Activated CD8-positive, alpha-beta memory T cell treated with anti-CD3 and anti-CD28 coated beads, Interleukin-2, amount 50 U/mL, for 24 hours (primary cell): ENCODE measurements at regions not wholly inside any gene's neighbourhood (a gene's known extent, or its start where the extent isn't known, plus 50 kb on each side); places are given as distances from the start of the nearest gene placed in this dataset.

Experiments used
- DNase-seq: peaks from one replicate; pipeline ENCODE4 v3.0.0-alpha.2; 2020; ENCODE audit errors: extremely low read depth

- no peak for DNase-seq
Measured at GRCh38 chr17:77474292-77474988, 333.7 kb downstream of the SEC14L1 start.

DNA sequence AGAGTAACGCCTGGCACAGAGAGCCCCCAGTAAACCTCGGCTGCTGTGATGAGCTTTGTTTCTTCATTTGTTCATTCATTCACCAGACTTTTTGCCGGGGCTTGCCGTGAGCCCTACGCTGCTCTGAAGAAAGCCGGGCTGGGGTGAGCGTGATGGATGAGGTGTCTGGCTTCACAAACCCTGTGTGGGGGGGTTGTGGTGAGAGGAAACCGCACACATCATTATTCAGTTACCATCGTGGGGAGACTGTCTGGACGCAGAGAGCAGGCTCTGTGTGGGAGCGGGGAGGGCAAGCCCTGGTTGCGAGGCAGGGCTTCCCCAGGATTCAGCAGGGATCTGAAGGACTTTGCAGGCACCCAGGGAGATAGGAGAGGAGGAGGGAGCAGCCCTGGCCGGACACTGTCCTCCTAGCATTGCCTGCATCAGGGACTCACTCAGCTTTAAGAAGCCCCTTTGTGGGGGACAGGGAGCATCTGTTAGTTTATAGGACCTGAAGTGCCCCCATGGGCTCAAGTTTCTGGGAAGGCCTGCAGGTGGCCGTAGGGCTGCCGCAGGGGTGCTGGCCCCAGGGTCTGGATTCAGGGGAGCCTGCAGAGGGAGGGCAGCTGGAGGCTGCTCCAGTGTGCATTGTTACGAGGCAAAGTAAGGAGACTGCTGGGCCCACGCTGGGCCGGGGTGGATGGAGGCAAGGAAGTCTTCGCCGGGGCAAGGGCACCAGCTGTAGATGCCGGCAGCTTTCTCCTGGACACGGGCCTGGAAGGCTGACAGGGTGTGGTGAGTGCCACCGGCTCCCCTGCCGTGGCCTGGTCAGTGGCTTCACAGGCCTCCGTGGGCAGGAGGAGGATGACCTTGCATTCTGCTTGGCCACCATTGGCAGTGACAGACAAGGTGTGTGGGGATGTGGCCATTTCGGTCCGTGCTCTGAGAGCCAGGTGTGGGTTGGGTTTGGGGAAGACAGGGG lies 334.5 kb downstream of the SEC14L1 start:
- peak; percentile 56 for DNase-seq

DNA sequence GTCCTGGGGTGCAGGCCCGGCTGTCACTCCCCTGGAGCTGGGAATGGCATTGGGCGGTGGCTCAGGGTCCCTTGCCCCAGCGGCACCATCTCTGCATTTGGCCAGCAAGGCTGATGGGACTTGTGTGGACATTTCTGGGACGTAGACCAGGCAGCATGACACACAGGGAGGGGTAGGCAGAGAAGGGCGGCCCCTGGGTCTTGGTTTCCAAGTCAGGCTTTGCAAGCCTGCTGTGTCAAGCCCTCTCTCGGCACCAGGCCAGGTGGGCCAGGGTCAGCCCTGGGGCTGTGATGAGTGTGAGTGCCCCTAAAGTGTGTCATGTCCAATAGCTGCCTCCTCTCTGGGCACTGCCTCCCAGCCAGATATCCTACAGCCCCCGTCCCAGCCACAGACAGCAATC lies 335.2 kb downstream of the SEC14L1 start:
- DNase-seq: no peak

GRCh38 chr17:77476498-77476897 lies 335.7 kb downstream of the SEC14L1 start:
- no peak for DNase-seq

DNA sequence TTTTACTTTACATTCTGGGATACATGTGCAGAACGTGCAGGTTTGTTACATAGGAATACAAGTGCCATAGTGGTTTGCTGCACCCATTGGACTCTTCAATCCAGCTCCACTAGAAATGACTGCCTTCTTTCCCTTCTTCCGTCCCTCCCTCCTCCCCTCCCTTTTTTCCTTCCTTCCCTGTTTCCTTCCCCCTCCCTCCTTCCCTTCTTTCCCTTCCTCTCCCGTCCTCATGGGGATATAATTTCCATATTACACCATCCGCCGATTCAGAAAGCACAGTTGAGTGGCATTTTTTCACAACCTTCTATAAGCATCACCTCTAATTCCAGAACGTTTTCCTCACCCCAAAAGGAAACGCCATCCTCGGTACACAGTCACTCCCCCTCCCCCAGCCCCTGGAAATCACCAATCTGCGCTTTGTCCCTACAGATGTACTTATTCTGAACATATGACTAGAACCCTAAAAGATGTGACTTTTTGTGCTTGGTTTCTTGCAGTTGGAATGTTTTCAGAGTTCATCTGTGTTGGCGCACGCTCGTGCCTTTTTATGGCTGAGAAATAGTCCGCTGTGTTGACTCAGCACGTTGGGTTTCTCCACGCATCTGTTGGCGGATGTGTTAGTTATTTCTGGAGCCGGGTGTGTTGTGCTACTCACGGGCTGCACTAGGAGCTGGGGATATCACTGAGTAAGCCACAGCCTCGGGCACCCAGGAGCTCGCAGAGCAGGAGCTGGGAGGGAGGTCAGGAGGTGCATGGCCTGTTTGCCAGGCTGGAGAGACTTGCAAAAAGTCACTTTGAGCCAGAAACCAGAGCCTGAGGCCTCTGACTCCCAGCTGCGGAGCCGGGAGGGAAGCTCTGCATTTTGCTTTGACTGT lies 336.4 kb downstream of the SEC14L1 start:
- no peak for DNase-seq

DNA sequence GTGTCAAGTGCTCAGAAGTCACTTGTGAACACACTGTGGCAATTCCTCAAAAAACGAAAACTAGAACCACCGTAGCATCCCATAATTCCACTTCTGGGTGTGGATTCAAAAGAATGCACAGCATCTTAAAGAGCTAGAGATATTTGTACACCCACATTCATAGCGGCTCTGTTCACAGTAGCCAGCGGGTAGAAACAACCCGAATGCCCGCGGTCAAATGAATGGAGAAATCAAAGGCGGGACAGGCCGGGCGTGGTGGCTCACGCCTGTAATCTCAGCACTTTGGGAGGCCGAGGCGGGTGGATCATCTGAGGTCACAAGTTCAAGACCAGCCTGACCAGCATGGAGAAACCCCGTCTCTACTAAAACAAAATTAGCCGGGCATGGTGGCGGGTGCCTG lies 337.5 kb downstream of the SEC14L1 start:
- no peak for DNase-seq

GRCh38 chr17:77478899-77479298 lies 338.1 kb downstream of the SEC14L1 start:
- no peak for DNase-seq

GRCh38 chr17:77479372-77480198 lies 338.8 kb downstream of the SEC14L1 start:
- DNase-seq: no peak

- no peak for DNase-seq
Measured at GRCh38 chr17:77480199-77480508, 339.4 kb downstream of the SEC14L1 start.

GRCh38 chr17:77480509-77481215 lies 339.9 kb downstream of the SEC14L1 start:
- no peak for DNase-seq

- no peak for DNase-seq
Measured at GRCh38 chr17:77481476-77482374, 341.0 kb downstream of the SEC14L1 start.

- DNase-seq: no peak
Measured at GRCh38 chr17:77482375-77483127, 341.8 kb downstream of the SEC14L1 start.

DNA sequence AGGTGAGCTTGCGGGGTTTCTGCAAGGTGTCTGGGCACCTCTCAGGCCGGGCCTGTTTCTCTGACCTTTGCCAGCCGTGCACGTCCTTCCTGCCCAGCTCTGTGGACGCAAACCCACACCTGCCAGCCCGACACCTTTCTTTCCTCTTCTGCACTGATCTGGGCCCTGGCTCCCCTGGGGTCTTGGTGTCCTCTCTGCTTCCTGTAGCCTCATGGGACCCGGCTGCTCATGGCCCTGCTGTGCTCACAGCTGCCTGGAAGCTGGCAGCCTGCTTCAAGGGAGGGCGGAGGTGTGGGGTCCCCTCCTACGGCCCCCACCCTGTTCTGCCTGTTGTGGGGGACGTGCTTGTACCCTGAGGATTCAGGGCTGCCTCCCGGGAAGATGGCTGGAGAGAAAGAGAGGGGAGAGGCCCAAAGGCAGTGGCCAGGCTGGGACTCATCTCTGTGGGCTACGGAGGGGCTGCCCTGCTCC lies 342.4 kb downstream of the SEC14L1 start:
- DNase-seq: no peak

GRCh38 chr17:77484111-77484510 lies 343.3 kb downstream of the SEC14L1 start:
- no peak for DNase-seq

- DNase-seq: no peak
Measured at GRCh38 chr17:77485089-77485833, 344.5 kb downstream of the SEC14L1 start.

DNA sequence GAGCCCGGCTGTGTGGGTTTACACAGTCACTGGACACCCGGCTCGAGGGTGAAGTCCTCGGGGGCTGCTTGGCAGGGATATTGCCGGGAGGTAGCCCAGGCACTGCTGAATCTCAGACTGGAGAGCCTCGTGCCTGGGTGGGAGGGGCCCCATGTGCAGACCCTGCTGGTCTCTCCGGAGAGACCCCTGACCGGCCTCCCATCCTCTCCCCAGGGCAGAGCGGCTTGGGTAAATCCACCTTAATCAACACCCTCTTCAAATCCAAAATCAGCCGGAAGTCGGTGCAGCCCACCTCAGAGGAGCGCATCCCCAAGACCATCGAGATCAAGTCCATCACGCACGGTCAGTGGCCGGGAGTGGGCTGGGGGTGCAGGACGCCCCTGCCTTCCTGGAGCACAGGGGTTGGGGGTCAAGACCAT lies 346.5 kb downstream of the SEC14L1 start:
- no peak for DNase-seq

- DNase-seq: no peak
Measured at GRCh38 chr17:77487677-77488530, 347.1 kb downstream of the SEC14L1 start.
